ENCODE measurements at regions not wholly inside any gene's neighbourhood (a gene's known extent, or its start where the extent isn't known, plus 50 kb on each side); places are given as distances from the start of the nearest gene placed in this dataset.
A peak's percentile ranks its signal among the peaks of the same experiment; 100 is the strongest.
"Not testable (repeated sequence)": the region's sequence is repeated elsewhere in the genome, so short reads cannot be mapped to it uniquely, and the experiment has no call there.

DNA sequence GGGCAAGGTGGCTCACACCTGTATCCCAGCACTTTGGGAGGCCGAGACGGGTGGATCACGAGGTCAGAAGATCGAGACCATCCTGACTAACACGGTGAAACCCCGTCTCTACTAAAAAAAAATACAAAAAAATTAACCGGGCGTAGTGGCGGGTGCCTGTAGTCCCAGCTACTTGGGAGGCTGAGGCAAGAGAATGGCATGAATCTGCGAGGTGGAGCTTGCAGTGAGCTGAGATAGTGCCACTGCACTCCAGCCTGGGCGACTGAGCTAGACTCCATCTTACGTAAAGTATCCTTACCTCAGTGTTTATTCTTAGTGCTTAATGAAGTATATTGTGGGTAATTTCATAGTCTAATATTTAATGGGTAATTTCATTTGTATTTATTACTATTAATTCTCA is 1203.6 kb downstream of the DSC3 start:
- DNase-seq = not testable (repeated sequence)

DNA sequence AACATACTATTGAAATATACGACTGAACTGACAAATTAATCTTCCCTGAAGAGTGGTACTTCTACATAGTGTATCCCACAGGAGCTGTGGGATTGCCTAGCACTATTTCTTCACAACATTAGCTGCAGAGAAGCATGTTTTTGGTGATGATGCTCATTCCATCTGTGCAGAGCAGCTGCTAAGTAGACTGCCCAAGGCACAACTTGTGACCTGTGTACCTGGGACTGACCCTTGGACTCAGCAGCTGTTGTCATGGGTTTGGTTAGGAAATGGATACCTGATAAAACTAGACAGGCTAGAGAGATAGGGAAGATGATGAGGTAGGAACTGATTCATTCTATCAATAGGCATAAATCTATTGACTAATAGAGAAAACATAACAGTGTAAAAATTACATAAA is 1204.0 kb downstream of the DSC3 start:
- no peak for DNase-seq

DNA sequence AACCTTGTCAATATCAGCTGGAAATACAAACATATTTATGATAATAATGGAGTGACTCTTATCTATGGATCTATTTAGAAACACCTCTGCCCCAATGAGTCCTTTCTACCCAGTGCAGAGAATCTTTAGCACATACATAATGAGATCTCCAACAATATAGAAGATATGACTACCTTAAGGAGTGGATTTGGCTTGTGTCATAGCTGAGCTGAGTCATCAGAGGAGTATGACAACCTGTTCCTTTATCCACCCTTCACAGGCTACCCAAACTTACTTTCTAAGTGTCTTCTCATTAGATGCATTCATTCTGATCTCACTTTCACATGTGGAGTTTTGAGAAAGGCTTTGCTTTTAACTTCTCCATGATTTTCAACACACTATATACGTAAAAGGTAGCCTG is 1218.9 kb downstream of the DSC3 start:
- DNase-seq = no peak

DNA sequence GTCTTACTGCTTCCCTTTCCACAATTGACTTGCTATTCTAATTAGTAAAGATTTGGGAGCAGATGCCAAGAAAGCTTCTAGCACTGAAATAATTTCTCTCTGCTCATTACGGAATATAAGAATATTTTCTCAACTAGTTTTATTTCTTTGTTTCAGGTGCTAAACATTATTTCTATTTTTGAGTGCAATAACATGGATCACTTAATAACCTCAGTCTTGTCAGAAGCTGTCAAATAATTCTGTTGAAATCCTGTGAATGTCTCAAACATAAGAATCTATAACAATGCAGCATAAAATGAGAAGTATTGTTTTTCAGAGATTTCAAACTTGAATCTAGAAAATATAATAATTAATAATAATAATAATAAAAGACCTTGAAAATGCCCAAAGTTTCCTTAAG is 1221.0 kb downstream of the DSC3 start:
- DNase-seq = no peak

DNA sequence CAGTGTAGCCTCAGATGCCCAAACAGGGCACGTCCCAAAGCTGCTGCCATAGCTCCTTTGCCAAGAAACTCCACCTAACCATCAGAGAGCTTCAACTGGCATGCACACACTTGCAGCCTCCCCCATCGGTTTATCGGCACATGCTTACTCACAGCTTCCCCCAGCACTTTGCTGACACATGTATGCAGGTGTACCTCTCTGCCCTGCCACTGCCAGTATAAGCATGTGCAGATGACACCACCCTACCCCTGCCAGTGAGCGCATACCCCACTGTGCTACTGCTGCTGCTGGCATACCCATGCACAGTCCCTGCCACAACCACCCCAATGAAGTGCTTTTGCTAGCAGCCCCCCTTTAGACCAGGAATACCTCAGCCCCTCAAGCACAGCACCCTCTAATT is 1231.0 kb downstream of the DSC3 start:
- no peak for DNase-seq

DNA sequence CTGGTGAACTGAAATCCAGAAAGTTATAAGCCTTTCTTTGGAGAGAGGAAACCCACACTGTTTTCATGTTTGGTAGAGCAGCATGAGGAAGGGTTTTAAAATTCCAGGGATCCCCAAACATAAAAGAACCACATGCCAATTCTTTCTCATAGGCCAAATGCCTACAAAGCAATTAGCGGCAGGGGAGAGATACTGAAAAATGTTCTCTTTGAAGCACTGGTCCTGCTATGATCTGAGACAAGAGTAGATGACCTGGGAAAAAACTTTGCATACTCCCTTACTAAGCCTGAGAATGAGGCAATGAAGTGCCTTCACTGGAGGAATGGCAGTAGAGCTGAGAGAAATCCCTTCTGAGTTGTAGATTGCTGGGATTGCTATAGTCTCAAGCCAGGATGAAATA is 1261.7 kb downstream of the DSC3 start:
- DNase-seq = no peak

DNA sequence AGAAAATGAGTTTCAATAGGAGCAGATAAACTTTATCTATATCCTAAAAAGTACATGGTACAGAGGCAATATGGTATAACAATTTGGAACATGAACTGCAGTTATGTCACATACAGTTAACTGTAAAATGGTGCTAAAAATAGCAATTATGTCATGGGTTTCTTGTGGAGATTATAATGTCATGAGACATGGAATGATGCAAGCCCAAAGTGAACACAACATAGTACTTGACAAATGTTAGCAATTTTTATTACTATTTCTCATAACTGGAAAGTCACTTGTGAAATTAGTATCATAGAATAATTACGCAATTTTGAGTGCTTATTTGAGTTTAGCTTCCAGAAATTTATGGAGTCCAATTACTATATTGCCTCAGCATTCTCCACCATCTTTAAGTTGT is 1263.4 kb downstream of the DSC3 start:
- DNase-seq = no peak

DNA sequence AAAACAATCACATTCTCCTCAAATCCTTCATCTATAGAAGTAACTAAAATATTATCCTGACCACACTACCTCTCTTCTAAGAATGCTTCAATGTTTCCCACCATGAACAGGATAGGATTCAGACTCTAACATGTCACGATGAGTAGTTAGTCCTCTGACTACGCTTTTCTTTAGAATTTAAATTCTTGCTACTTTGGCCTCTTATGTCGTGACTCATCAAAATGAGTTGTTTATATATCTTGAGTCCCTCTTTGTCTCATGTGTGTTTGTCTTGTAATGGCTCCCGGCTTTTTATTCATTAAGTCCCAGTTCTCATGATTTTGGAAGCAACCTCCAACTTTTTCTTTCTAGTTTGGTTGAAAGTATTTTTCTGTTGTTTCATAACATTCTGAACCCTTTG is 1289.2 kb downstream of the DSC3 start:
- peak; percentile 7 for DNase-seq

DNA sequence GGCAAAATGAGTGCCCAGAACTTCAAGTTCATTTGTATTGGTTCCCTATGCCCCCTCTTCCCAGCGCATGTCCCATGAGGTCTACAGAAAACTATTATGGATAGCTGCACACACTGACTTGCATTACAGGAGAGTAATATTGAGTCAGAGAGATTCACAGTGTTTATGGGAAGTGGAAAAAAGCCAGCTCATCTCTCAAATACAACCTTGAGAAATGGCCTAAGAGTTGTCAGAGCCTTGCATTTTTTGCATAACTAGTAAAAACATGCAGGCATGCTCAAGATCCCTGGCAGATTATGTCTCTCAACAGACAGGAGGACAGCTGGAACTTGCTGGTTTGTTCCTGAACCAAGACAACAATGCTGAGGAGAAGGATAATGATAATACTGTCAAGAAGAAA is 1292.8 kb downstream of the DSC3 start:
- DNase-seq = peak; percentile 15

DNA sequence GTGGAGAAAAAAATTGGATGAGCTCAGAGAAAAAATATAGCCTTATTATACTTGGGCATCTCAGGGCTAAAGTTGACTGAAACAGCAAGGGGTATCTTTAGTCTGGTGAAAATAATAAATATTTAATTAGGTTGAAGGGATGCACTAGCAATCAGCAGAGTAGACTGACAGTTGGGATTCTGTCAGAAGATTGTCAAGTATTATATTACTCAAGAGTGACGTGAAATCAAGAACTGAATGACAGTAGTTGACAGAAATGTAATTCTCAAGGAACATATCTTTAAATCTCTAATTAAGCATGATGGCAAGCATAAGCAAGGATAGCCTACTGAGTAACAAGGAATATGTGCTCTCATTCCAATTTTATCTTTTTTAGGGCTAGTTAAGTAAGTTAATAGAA is 1301.1 kb downstream of the DSC3 start:
- DNase-seq = no peak

DNA sequence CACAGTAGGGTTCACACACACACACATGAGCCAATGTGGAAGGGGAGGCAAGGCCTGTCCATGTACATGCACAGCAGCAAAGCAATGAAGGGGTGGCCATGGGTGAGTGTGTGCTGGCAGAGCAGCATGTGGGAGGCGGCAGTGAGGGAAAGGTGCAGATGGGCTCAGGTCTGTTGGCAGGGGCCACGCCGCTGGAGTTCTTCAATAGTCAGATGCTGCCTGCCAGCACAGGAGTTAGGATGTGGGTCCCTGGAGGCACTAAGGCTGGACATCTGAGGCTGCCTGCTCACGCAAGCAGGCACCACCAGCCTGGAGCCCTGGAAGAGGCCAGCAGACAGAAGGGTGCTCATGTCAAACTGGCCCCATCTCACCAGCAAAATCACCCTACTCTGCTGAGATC is 1304.9 kb downstream of the DSC3 start:
- DNase-seq = no peak

DNA sequence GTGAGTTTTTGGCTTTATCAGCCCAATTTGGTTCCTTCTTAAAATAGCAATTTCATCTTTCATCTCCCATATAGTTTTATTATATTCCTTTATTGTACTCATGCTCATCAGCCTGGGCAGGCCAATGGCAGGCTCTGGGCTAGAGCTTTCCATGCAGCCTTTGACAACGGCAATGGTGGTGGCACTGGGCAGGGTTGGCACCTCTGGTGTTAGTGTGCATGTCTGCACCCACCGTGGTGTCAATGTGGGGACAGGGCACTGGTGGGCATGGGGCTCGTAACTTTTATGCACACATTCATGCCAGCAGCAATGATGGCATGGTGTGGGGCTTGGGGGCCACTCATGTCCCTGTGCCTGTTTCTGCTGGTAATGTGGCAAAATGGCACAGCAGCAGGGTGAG is 1305.4 kb downstream of the DSC3 start:
- DNase-seq = no peak

DNA sequence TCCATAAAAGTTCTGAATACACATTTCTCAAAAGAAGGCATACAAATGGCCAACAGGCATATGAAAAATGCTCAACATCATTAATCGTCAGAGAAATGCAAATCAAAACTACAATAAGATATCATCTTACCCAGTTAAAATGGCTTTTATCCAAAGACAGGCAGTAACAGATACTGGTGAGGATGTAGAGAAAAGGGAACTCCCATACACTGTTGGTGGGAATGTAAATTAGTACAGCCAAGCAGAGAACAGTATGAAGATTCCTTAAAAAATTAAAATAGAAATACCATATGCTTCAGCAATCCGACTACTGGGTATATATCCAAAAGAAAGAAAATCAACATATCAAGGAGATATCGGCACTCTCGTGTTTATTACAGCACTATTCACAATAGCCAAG is 1312.5 kb downstream of the DSC3 start:
- no peak for DNase-seq

DNA sequence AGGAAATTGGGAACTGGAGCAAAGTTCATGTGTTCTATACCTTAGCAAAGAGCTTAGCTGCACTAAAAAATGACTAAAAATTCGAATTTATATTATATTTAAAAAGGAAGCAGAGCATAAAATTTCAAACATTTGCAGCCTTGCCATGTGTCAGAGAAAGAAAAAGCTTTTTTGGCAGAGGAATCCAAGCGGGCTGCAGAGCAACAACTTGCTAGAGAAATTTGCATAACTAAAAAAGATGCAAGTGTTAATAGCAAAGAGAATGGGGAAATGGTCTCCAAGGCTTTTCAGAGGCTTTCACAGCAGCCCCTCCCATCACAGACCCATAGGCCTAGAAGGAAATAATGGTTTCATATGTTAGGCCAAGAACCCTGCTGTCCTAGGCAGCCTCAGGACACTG is 1315.9 kb downstream of the DSC3 start:
- no peak for DNase-seq

DNA sequence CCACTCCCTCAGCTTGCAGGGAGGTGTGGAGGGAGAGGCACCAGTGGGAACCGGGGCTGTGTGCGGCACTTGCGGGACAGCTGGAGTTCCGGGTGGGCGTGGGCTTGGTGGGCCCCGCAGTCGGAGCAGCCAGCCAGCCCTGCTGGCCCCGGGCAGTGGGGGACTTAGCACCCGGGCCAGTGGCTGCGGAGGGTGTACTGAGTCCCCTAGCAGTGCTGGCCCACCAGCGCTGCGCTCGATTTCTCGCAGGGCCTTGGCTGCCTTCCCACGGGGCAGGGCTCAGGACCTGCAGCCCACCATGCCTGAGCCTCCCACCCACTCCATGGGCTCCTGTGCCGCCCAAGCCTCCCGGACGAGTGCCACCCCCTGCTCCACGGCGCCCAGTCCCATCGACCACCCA is 1319.1 kb downstream of the DSC3 start:
- DNase-seq = not testable (repeated sequence)

DNA sequence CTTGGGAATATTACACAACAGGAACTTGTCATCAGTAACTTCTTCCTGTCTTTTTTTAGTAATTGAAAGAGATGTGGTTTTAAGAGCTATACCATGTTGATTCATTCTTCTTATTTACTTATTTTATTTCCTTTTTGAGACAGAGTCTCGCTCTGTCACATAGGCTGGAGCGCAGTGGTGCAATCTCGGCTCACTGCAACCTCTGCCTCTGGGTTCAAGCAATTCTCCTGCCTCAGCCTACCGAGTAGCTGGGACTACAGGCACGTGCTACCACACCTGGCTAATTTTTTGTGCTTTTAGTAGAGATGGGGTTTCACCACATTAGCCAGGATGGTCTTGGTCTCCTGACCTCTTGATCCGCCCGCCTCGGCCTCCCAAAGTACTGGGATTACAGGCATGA is 1326.6 kb downstream of the DSC3 start:
- not testable (repeated sequence) for DNase-seq

DNA sequence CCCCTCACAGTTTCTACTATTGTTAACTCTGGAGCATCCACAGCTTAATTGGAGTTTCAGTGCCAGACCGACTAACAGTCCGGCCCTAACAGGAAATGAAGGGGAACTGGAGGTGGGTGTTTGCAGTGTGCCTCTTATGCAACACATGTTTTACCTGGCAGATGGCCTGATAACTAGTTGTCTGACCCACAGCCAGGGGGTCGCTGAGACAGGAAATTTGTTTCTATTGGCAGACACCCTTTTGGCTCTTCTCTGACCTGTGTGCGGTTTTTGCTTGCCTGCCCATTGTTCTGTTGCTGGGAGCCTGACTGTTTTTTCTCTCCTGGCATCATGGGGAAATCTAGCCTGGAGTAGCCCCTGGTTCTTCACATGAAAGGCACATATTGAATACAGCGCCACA is 1329.8 kb downstream of the DSC3 start:
- DNase-seq = no peak

DNA sequence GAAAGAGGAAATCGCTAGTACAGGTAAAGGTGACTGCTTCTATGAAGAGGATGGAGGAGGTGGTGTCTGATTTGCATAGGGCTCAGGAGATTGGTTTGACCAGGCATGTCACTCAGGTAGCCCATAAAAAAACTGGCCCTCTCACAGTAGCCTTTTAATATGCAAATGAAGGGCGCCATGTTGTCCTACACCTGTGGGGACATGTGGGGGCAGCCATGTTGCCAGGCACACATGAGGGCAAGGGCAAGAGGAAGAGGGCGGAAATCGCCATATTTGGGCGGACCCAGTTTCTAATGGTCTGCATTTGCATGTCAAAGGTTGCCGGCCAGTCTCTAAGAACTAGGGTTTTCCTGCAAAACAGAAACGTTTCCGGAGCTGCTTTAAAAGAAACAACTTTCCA is 1330.6 kb downstream of the DSC3 start:
- no peak for DNase-seq

DNA sequence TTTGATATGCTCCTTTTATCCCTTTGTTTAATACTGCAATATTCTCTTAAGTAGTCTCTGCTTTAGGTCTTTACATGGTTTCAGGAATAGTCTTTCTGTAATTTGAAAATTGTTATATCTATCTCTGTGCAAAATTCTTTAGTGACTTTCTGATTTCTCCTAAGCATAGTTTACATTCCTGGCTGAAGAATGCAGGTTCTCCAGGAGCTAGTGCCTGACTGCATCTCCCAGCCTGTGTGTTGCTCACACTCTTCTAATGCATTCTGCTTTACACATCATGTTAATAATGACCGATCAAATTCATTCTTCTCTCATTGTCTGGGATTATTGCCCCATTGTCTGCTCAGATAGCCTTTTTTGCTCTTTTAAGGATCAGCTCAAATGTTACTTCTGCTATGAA is 1349.2 kb downstream of the DSC3 start:
- DNase-seq = no peak

DNA sequence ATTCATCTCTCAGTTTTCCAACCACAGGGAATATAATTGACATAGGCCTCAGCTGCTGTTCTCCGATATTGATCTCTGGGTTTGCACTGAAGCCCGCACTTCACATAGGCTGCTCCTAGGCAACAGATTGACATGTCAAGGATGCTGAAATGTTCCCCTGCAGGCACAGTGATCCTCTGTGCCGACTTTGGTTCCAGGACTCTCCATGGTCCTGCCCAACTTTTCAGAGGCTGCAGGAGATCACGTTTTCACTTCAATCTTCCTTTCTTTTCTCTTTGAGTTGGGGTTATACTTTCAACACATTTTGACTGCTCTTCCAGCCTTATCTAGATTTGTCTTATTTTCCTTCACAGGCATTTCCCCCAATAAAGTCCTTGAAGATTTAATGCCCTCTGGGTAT is 1361.0 kb downstream of the DSC3 start:
- DNase-seq = no peak

DNA sequence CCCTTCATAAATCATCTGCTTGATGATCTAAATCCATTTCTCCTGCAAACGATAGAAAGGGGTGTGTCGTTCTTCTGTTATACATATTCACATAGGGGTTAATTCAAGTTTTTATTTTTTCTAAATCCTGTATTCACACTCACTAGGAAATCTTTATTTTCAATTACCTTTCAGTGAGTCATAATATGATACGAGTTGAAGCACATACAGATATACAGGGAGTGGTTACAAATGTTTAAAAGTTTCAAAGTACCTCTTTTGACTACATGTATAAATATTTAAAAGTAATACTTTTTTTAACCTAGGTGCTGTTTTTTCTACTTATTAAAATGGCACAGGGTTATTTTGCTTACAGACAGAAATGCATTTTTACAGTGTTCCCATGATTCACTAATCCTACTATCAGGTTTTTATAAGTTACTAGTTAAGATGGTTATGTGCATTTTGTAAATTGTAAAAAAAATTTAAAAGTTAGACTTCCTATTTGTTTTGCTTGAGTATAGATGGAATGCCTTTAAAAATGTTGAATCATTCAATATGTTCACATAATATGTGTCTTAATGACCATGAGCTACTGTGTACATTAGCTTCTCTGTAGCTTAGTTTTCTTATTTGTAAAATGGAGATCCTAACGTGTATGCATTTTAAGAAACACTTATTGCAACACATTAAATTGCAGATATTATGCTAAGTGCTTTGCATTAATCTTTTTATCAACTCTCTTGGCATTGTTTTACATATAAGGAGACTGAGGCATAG is 1378.1 kb downstream of the DSC3 start:
- no peak for DNase-seq

DNA sequence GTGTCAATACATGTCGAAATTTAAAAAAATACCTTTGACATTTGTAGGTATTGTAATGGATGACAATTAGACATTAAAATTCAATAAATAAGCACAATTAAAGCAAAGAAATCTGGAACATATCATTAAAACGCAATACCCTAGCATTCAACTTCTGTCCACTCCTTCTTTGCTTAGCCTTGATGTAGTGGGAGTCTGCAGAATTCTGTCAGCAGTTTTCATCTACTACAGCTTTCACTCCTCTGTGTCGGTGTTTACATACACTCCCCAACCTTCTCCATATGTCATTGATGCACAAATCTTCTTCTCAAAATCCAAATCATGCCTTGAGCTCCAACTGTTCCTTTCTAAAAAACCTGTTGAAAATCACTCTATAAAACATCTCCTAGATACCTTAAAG is 1380.6 kb downstream of the DSC3 start:
- DNase-seq = no peak

DNA sequence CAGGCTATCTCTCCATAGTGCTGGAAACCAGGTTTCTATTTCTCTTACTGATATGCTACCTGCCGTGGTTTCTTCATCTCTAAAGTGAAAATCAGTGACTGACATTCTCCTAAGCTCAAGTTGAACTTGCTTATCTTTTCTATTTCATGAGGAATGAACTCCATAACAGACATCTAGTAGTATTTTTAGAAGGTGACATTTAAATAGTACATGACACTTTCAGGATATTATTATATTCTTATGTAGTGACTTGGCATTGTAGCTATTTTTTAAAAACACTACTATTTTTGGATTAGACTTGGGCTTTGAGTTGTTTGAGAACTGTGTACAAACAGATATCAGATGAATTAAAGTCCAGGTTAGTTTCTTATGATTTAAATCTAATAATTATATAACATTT is 1381.8 kb downstream of the DSC3 start:
- no peak for DNase-seq

DNA sequence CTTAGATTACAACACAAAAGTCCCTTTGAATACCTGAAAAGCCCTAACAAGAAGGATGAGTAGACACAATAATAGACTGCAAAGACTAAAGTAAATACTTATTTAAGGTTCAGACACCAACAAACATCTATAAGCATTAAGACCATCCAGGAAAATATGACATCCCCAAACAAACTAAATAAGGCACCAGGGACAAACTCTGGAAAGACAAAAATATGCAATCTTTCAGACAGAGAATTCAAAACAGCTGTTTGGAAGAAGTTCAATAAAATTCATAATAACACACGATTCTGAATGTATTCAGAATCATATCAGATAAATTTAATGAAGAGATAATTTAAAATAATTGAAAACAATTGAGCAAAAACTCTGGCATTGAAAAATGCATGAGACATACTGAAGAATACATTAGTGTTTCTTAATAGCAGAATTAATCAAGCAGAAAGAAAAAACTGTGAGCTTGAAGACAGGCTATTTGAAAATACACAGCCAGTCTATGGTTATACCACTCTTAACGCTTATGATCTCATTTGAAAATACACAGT is 1388.8 kb downstream of the DSC3 start:
- DNase-seq = no peak

DNA sequence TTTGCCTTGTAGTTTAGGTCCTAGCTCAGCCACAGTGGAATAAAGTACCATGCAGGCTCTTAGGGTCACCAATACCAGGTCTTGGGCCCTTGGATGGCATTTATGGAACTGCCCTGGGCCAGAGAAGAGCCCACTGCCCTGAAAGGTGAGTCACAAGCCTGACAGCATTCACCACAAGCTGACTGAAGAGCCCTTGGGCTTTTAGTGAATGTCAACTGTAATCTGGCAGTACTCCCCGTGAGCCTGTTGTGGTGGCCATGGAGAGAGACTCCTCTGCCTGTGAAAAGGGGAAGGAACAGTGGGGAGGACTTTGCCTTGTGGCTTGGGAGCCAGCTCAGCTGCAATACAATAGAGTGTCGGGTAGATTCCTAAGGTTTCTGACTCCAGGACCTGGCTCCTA is 1389.7 kb downstream of the DSC3 start:
- DNase-seq = peak; percentile 4

Measured in fibroblast of skin of back (primary cell).